ENCODE measurements at regions not wholly inside any gene's neighbourhood (a gene's known extent, or its start where the extent isn't known, plus 50 kb on each side); places are given as distances from the start of the nearest gene placed in this dataset.

DNA sequence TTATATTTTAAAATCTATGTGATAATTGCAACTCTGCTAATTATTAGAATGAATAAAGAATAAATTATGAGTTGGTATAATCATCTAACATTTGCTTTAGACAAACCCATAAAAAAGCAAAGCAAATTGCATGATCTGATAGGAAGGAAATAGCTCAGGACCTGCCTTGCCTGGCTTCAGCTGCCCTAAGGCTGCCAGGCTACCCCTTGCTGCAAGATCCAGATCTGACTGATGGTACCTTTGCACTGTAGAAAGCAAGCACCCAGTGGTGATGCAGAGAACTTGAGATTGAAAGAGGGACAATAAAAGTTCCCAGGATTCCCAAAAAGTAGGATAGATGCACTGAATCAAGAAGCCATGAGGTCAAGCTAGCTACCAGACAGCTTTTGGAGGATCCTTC lies 100.9 kb upstream of the FSTL4 start:
- no peak for DNase-seq (ENCODE audit: low read depth)
- no peak overlapping the region for H3K4me3 ChIP-seq (ENCODE audit: low read length)
- TF ChIP-seq, protein P1, sequence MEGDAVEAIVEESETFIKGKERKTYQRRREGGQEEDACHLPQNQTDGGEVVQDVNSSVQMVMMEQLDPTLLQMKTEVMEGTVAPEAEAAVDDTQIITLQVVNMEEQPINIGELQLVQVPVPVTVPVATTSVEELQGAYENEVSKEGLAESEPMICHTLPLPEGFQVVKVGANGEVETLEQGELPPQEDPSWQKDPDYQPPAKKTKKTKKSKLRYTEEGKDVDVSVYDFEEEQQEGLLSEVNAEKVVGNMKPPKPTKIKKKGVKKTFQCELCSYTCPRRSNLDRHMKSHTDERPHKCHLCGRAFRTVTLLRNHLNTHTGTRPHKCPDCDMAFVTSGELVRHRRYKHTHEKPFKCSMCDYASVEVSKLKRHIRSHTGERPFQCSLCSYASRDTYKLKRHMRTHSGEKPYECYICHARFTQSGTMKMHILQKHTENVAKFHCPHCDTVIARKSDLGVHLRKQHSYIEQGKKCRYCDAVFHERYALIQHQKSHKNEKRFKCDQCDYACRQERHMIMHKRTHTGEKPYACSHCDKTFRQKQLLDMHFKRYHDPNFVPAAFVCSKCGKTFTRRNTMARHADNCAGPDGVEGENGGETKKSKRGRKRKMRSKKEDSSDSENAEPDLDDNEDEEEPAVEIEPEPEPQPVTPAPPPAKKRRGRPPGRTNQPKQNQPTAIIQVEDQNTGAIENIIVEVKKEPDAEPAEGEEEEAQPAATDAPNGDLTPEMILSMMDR (conservative IDR thresholded peaks at IDR 0.05; ENCODE audit: low read depth, low read length), result no peak

DNA sequence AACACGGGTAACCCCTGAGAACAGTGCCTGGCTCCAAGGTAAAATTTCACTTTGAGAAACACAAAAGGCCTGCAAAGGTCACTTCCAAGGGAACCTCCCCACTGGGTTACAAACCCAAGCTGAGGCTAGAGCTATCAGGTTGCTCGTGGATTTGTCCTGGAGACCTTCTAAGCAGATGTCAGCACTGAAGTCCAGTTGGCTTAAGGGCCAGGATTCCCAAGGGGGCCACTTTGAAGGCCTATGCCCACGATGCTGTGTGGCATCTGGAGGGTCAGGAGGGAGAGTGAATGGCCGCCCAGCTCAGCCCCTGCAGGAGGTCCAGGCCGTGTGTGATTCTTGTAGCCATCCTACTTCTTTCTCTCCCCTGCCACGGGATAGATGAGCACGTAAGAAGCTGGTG lies 100.2 kb upstream of the FSTL4 start:
- TF ChIP-seq, protein P1 (conservative IDR thresholded peaks at IDR 0.05; ENCODE audit: low read depth, low read length), result no peak
- no peak overlapping the region for H3K4me3 ChIP-seq (ENCODE audit: low read length)
- no peak for DNase-seq (ENCODE audit: low read depth)

DNA sequence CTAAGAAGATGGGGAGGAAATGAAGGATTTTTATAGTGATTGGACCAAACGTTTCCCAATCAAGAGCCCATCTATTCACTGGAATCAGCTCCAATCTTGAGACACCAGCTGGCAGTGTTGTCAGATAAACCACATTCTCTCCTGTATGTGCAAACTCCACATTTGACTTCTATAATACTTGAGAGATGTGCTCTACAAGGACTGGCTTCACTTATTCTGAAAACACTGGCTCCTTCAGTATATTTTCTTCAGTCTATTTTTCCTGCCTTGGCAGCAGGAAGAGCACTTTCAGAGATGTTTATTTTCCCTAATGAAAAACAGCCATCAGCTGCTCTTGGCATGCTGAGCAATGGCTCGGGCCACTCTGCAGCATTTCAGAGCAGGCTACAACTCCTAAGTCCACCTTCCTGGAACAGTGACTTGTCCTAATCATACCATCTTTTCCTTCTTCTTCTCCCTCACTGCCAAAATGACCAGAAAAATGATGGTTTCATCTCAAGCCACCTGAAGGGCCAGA lies 96.9 kb upstream of the FSTL4 start:
- no peak for DNase-seq (ENCODE audit: low read depth)
- TF ChIP-seq, protein P1 (conservative IDR thresholded peaks at IDR 0.05; ENCODE audit: low read depth, low read length), result no peak
- no peak overlapping the region for H3K4me3 ChIP-seq (ENCODE audit: low read length)

DNA sequence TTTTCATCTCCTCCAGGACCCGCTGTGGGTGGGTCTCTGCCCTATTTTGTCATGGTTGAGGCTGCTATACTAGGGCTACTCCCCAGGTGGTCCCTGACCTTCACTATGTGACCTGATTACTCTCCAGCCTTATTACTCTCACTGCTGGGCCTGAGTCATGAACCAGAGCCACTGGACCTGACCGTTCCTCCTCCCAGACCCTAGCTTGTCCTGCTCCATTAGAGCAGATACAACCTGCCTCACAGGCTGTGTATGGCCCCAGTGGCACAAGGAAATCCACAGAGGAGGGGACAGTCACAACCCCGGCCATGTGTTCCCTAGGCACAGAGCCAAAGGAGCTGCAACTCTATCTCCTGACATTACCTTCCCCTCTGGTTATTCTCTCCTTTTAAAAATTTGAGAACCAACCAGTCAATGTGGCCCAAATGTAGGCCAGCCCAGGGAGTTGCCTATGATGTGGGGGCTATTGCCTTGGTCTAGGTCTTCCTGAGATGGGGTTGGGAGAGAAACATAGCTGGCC lies 96.0 kb upstream of the FSTL4 start:
- no peak for DNase-seq (ENCODE audit: low read depth)
- no peak overlapping the region for H3K4me3 ChIP-seq (ENCODE audit: low read length)
- TF ChIP-seq, protein P1 (conservative IDR thresholded peaks at IDR 0.05; ENCODE audit: low read depth, low read length), result no peak

GRCh38 chr5:133707629-133708028 lies 95.3 kb upstream of the FSTL4 start:
- H3K4me3 ChIP-seq (ENCODE audit: low read length), result no peak overlapping the region
- no peak for DNase-seq (ENCODE audit: low read depth)
- TF ChIP-seq, protein P1 (conservative IDR thresholded peaks at IDR 0.05; ENCODE audit: low read depth, low read length), result no peak

DNA sequence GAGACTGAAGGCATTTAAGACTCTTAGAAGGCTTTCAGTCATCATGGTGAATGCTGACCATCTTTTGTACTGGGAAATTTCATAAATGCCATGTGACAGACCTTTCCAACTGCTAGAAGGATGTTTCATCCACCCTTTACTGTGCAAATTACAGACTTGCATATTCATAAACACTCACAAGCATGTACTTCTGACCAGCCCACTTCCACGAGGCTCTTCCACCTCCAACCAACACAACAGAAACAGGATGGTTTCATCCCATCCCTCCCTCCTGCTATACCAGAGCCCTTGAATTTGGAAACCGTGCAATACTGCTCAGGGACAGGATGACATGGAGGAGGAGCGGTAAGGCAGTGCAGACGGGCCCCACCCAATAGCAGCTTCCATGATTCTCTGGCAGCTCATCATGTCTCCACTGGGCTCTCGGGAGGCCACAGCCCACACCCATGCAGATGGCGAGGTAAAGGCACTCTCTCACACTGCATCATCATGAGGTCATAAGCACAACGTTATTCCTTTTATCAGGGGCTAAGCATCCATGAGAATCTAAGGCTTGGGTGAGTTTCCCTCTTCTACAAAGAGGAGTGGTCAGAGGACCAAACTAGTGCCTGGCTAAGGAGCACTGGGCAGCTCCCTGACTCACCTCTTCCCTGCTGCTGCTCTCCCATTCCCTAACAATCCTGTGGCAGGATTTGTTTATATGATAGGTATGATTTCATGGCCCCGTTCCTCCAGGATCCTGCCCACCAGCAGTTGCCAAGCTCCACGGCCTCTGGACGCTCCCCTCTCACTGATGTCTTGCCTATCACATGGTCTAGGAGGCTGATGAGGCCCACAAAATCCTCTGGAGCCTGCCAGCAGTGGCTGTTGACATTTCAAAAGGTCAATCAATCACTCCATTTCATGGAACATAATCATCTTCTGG lies 94.4 kb upstream of the FSTL4 start:
- H3K4me3 ChIP-seq (ENCODE audit: low read length), result no peak overlapping the region
- TF ChIP-seq, protein P1 (conservative IDR thresholded peaks at IDR 0.05; ENCODE audit: low read depth, low read length), result no peak
- DNase-seq (ENCODE audit: low read depth), result no peak
